HUES64 (cell line): ENCODE measurements at regions not wholly inside any gene's neighbourhood (a gene's known extent, or its start where the extent isn't known, plus 50 kb on each side); places are given as distances from the start of the nearest gene placed in this dataset.

ENCODE experiments used
- H3K27ac ChIP-seq: 2 replicates; pipeline ENCODE4 v1.7.0; 2013; ENCODE audit warnings: low read depth, low read length, inconsistent platforms
- H3K27me3 ChIP-seq: 2 replicates; pipeline ENCODE4 v1.6.1; 2013; ENCODE audit warnings: mild to moderate bottlenecking, low read length; ENCODE audit not compliant: insufficient read depth
- H3K36me3 ChIP-seq: 2 replicates; pipeline ENCODE4 v1.6.1; 2013; ENCODE audit warnings: mild to moderate bottlenecking, low read length; ENCODE audit not compliant: insufficient read depth
- H3K4me1 ChIP-seq: 2 replicates; pipeline ENCODE4 v1.6.1; 2013; ENCODE audit warnings: mild to moderate bottlenecking, low read length, moderate library complexity; ENCODE audit not compliant: insufficient read depth
- H3K4me3 ChIP-seq: 2 replicates; pipeline ENCODE4 v1.5.1; 2013; ENCODE audit warnings: mild to moderate bottlenecking, low read length, moderate library complexity
- H3K9ac ChIP-seq: 2 replicates; pipeline ENCODE4 v1.6.1; 2013; ENCODE audit warnings: mild to moderate bottlenecking, low read depth, low read length
- H3K9me3 ChIP-seq: 2 replicates; pipeline ENCODE4 v1.6.1; 2013; ENCODE audit warnings: low read depth, low read length; ENCODE audit not compliant: insufficient read depth
- WGBS: fragments of 150-250, 120-280 bp; methylation state at CpG from one replicate; pipeline ENCODE4 v1.1.7; 2013; ENCODE audit warnings: missing lambda C conversion rate; 5-methylcytosine and 5-hydroxymethylcytosine counted together

- no peaks in the 10 kb centered on the region for H3K9me3 ChIP-seq
- WGBS = 95% methylated on average over 6 of the region's 6 CpGs
Measured at GRCh38 chr7:46170021-46170420, 248.9 kb upstream of the IGFBP3 start.

GRCh38 chr7:46169384-46169755, 248.3 kb upstream of the IGFBP3 start:
- Histone ChIP-seq H3K27ac (no peak overlapping the region), H3K27me3 (no peaks in the 10 kb centered on the region), H3K9me3 (no peaks in the 10 kb centered on the region), H3K9ac (no peak overlapping the region), H3K36me3 (no peaks in the 10 kb centered on the region), H3K4me1 (no peaks in the 10 kb centered on the region), H3K4me3 (no peak overlapping the region)
- WGBS = 95% methylated on average over 1 of the region's 1 CpG

More at GRCh38 chr7:46170021-46170420, 248.9 kb upstream of the IGFBP3 start:
- Histone ChIP-seq H3K9ac (no peak overlapping the region), H3K27ac (no peak overlapping the region), H3K4me1 (no peaks in the 10 kb centered on the region), H3K4me3 (no peak overlapping the region), H3K36me3 (no peaks in the 10 kb centered on the region), H3K27me3 (no peaks in the 10 kb centered on the region)

- Histone ChIP-seq H3K4me3 (no peak overlapping the region), H3K9ac (no peak overlapping the region), H3K36me3 (no peaks in the 10 kb centered on the region), H3K27ac (no peak overlapping the region), H3K4me1 (no peaks in the 10 kb centered on the region), H3K9me3 (no peaks in the 10 kb centered on the region), H3K27me3 (no peaks in the 10 kb centered on the region)
- WGBS = 91% methylated on average over 11 of the region's 11 CpGs
Measured at GRCh38 chr7:46168671-46169383, 247.8 kb upstream of the IGFBP3 start.

GRCh38 chr7:46168231-46168630, 247.2 kb upstream of the IGFBP3 start:
- Histone ChIP-seq H3K4me1 (no peaks in the 10 kb centered on the region), H3K27me3 (no peaks in the 10 kb centered on the region), H3K9ac (no peak overlapping the region), H3K9me3 (no peaks in the 10 kb centered on the region), H3K36me3 (no peaks in the 10 kb centered on the region), H3K27ac (no peak overlapping the region), H3K4me3 (no peak overlapping the region)
- 94% methylated on average over 4 of the region's 5 CpGs for WGBS

- Histone ChIP-seq H3K36me3 (no peaks in the 10 kb centered on the region), H3K9me3 (no peaks in the 10 kb centered on the region), H3K4me3 (no peak overlapping the region), H3K4me1 (no peaks in the 10 kb centered on the region), H3K27ac (no peak overlapping the region), H3K9ac (no peak overlapping the region), H3K27me3 (no peaks in the 10 kb centered on the region)
- 100% methylated on average over 1 of the region's 1 CpG for WGBS
Measured at GRCh38 chr7:46165276-46165675, 244.2 kb upstream of the IGFBP3 start.

- Histone ChIP-seq H3K9me3 (no peaks in the 10 kb centered on the region), H3K27ac (no peak overlapping the region), H3K4me3 (no peak overlapping the region), H3K27me3 (no peaks in the 10 kb centered on the region), H3K9ac (no peak overlapping the region), H3K36me3 (no peaks in the 10 kb centered on the region), H3K4me1 (no peaks in the 10 kb centered on the region)
- 86% methylated on average over 1 of the region's 1 CpG for WGBS
Measured at GRCh38 chr7:46164629-46165028, 243.6 kb upstream of the IGFBP3 start.

GRCh38 chr7:46163246-46163645, 242.2 kb upstream of the IGFBP3 start:
- no peaks in the 10 kb centered on the region for H3K4me1 ChIP-seq
- no peak overlapping the region for H3K9ac ChIP-seq
- no peaks in the 10 kb centered on the region for H3K36me3 ChIP-seq
- H3K27ac ChIP-seq = no peak overlapping the region
- H3K4me3 ChIP-seq = no peak overlapping the region
- WGBS = 85% methylated on average over 1 of the region's 1 CpG
- H3K9me3 ChIP-seq = no peaks in the 10 kb centered on the region
- no peaks in the 10 kb centered on the region for H3K27me3 ChIP-seq

GRCh38 chr7:46162609-46163008, 241.5 kb upstream of the IGFBP3 start:
- 72% methylated on average over 3 of the region's 3 CpGs for WGBS
- Histone ChIP-seq H3K27ac (no peak overlapping the region), H3K4me1 (no peaks in the 10 kb centered on the region), H3K36me3 (no peaks in the 10 kb centered on the region), H3K9ac (no peak overlapping the region), H3K4me3 (no peak overlapping the region), H3K9me3 (no peaks in the 10 kb centered on the region), H3K27me3 (no peaks in the 10 kb centered on the region)

- Histone ChIP-seq H3K27ac (no peak overlapping the region), H3K9me3 (no peaks in the 10 kb centered on the region), H3K36me3 (no peaks in the 10 kb centered on the region), H3K4me3 (no peak overlapping the region), H3K4me1 (no peaks in the 10 kb centered on the region), H3K27me3 (no peaks in the 10 kb centered on the region), H3K9ac (no peak overlapping the region)
- 94% methylated on average over 7 of the region's 7 CpGs for WGBS
Measured at GRCh38 chr7:46160861-46161260, 239.8 kb upstream of the IGFBP3 start.

GRCh38 chr7:46157931-46158330, 236.9 kb upstream of the IGFBP3 start:
- Histone ChIP-seq H3K4me3 (no peak overlapping the region), H3K27me3 (no peaks in the 10 kb centered on the region), H3K36me3 (no peaks in the 10 kb centered on the region), H3K4me1 (no peaks in the 10 kb centered on the region), H3K27ac (no peak overlapping the region), H3K9me3 (no peaks in the 10 kb centered on the region), H3K9ac (no peak overlapping the region)
- 95% methylated on average over 3 of the region's 4 CpGs for WGBS

- Histone ChIP-seq H3K9ac (no peak overlapping the region), H3K4me1 (no peaks in the 10 kb centered on the region), H3K27ac (no peak overlapping the region), H3K9me3 (no peaks in the 10 kb centered on the region), H3K36me3 (no peaks in the 10 kb centered on the region), H3K27me3 (no peaks in the 10 kb centered on the region), H3K4me3 (no peak overlapping the region)
- WGBS = 96% methylated on average over 3 of the region's 5 CpGs
Measured at GRCh38 chr7:46157404-46157803, 236.3 kb upstream of the IGFBP3 start.

- Histone ChIP-seq H3K36me3 (no peaks in the 10 kb centered on the region), H3K27me3 (no peaks in the 10 kb centered on the region), H3K9me3 (no peaks in the 10 kb centered on the region), H3K4me3 (no peak overlapping the region), H3K27ac (no peak overlapping the region), H3K9ac (no peak overlapping the region), H3K4me1 (no peaks in the 10 kb centered on the region)
- WGBS = 80% methylated on average over 2 of the region's 2 CpGs
Measured at GRCh38 chr7:46156853-46157252, 235.8 kb upstream of the IGFBP3 start.
